Karpas-422 (cell line): ENCODE measurements at regions not wholly inside any gene's neighbourhood (a gene's known extent, or its start where the extent isn't known, plus 50 kb on each side); places are given as distances from the start of the nearest gene placed in this dataset.

Source experiments
- DNase-seq: peaks from one replicate; pipeline ENCODE4 v3.0.0-alpha.2; 2015
- H2AFZ ChIP-seq: fragments of 200-600 bp; sonication (generic); 2 replicates; pipeline ENCODE4 v1.6.1; 2014; ENCODE audit warnings: antibody characterized with exemption, low read length, mixed read lengths
- H3K27ac ChIP-seq: fragments of 200-600 bp; sonication (generic); 2 replicates; pipeline ENCODE4 v1.5.1; 2014; ENCODE audit warnings: mild to moderate bottlenecking, low read length, moderate library complexity
- H3K27me3 ChIP-seq: fragments of 200-600 bp; sonication (generic); 2 replicates; pipeline ENCODE4 v1.6.1; 2014; ENCODE audit warnings: low read length, mixed read lengths
- H3K36me3 ChIP-seq: fragments of 200-600 bp; sonication (generic); 2 replicates; pipeline ENCODE4 v1.6.1; 2014; ENCODE audit warnings: low read length, mixed read lengths; ENCODE audit not compliant: insufficient read depth
- H3K4me1 ChIP-seq: fragments of 200-600 bp; sonication (generic); 2 replicates; pipeline ENCODE4 v1.6.1; 2014; ENCODE audit warnings: mild to moderate bottlenecking, low read length, mixed read lengths
- H3K4me2 ChIP-seq: fragments of 200-600 bp; sonication (generic); 2 replicates; pipeline ENCODE4 v1.6.1; 2014; ENCODE audit warnings: low read length, low read depth, mild to moderate bottlenecking; ENCODE audit not compliant: poor library complexity, severe bottlenecking
- H3K4me3 ChIP-seq: fragments of 200-600 bp; sonication (generic); 2 replicates; pipeline ENCODE4 v1.5.1; 2014; ENCODE audit warnings: mild to moderate bottlenecking, antibody characterized with exemption, low read length, mixed read lengths
- H3K79me2 ChIP-seq: fragments of 200-600 bp; sonication (generic); 2 replicates; pipeline ENCODE4 v1.6.1; 2014; ENCODE audit warnings: mild to moderate bottlenecking, low read length, mixed read lengths
- H3K9ac ChIP-seq: fragments of 200-600 bp; sonication (generic); 2 replicates; pipeline ENCODE4 v1.6.0; 2014; ENCODE audit warnings: low read length
- H3K9me2 ChIP-seq: fragments of 200-600 bp; sonication (generic), shearing (Covaris generic); replicated peaks from 2 replicates; pipeline ENCODE4 v1.6.0; 2014; ENCODE audit warnings: mild to moderate bottlenecking, low read length, moderate library complexity; ENCODE audit not compliant: insufficient read depth
- H3K9me3 ChIP-seq: fragments of 300-700, 200-600 bp; sonication (generic); 2 replicates; pipeline ENCODE4 v1.6.1; 2014; ENCODE audit warnings: low read length, mixed read lengths
- H4K20me1 ChIP-seq: fragments of 200-600 bp; sonication (generic); 2 replicates; pipeline ENCODE4 v1.6.1; 2014; ENCODE audit warnings: mild to moderate bottlenecking, antibody characterized with exemption, low read length, low read depth; ENCODE audit not compliant: insufficient read depth

DNA sequence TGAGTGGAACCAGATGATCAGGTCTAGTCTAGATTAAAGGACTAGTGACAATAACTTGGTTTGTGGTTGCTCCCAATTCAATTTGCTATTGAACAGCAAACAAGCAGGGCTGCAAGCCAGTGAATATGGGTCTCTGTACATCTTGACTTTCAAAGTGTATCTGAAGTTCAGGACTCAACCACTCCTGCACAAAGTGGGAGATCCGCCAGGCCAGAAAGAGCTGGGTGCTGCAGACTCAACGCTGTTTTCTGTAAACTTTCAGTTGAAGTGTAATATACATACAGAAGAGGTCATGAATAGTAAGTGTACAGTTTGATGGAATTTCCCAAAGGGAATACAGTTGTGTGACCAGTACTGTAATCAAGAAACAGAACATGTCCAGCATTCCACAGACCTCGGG lies 416.6 kb downstream of the RPS24 start:
- H3K9me3 ChIP-seq: no peaks in the 10 kb centered on the region
- DNase-seq: no peak
- H3K4me2 ChIP-seq: no peak overlapping the region
- H3K9ac ChIP-seq: no peak overlapping the region
- no peaks in the 10 kb centered on the region for H4K20me1 ChIP-seq
- no peaks in the 10 kb centered on the region for H3K79me2 ChIP-seq
- H3K27me3 ChIP-seq: no peaks in the 10 kb centered on the region
- H2AFZ ChIP-seq: no peak overlapping the region
- no peaks in the 10 kb centered on the region for H3K9me2 ChIP-seq
- H3K4me3 ChIP-seq: no peak overlapping the region
- H3K36me3 ChIP-seq: no peaks in the 10 kb centered on the region
- H3K4me1 ChIP-seq: no peaks in the 10 kb centered on the region
- H3K27ac ChIP-seq: no peak overlapping the region

DNA sequence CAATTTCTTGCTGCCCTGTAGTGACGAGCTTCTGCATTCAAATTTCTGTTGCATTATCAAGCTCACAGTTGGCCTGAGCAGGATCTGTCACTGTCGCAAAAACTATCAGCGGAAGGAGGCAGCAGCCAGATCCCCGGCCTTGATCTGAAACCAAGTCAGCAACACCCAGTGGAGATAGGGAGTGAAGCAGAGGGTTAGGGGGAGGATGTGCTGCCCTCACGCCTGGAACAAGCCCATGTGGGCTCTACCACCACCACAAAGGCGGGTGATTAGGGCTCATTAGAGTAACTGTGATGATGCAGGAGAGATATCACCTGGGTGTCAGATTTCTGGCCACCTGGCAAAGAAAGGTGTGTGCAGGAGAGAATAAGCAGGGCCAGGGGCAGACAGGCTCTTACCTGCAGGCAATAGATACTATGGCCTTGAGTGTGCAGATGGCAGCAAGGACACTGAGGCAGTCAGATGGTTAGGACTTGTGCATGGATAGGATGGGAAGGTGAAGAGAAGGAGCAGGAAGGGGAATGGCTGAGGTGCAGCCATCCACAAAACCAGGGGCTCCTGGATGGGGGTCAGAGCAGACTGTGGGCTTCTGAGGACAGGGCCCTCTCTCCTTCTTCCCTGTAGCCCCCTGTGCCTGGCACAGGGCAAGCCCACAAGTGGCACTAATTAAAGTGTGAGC lies 417.3 kb downstream of the RPS24 start:
- no peak for DNase-seq

DNA sequence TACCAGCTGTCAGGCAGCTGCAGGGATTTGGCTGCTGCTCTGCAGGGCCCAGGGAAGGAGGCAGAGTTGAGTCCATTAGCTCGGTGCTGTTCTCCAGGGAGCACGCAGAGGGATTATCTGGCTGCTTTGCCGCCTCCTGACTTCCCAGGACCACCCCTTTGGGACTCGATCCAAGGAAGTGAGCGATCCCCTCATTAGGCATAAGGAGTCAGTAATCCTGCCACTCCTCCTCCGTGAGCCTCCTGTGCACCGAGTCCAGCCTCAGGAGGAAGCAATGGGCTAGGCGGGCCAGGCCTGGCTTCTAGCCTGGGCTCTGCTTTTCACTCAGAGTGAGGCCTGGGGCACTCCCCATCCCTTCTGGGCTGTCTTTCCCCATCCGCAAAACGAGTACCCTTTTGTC lies 417.9 kb downstream of the RPS24 start:
- no peak overlapping the region for H3K4me3 ChIP-seq
- DNase-seq: no peak
- no peaks in the 10 kb centered on the region for H4K20me1 ChIP-seq
- no peak overlapping the region for H3K4me2 ChIP-seq
- no peaks in the 10 kb centered on the region for H3K9me3 ChIP-seq
- H3K4me1 ChIP-seq: no peaks in the 10 kb centered on the region
- no peak overlapping the region for H3K9ac ChIP-seq
- H2AFZ ChIP-seq: no peak overlapping the region
- H3K36me3 ChIP-seq: no peaks in the 10 kb centered on the region
- no peak overlapping the region for H3K27ac ChIP-seq
- H3K79me2 ChIP-seq: no peaks in the 10 kb centered on the region
- no peaks in the 10 kb centered on the region for H3K9me2 ChIP-seq
- no peaks in the 10 kb centered on the region for H3K27me3 ChIP-seq

More for the DNA sequence above, 417.3 kb downstream of the RPS24 start:
- H3K9me3 ChIP-seq: no peaks in the 10 kb centered on the region
- H3K36me3 ChIP-seq: no peaks in the 10 kb centered on the region
- no peak overlapping the region for H3K4me2 ChIP-seq
- H3K4me3 ChIP-seq: no peak overlapping the region
- H3K4me1 ChIP-seq: no peaks in the 10 kb centered on the region
- no peak overlapping the region for H2AFZ ChIP-seq
- no peaks in the 10 kb centered on the region for H3K79me2 ChIP-seq
- no peak overlapping the region for H3K27ac ChIP-seq
- no peaks in the 10 kb centered on the region for H4K20me1 ChIP-seq
- no peaks in the 10 kb centered on the region for H3K27me3 ChIP-seq
- no peak overlapping the region for H3K9ac ChIP-seq
- no peaks in the 10 kb centered on the region for H3K9me2 ChIP-seq

DNA sequence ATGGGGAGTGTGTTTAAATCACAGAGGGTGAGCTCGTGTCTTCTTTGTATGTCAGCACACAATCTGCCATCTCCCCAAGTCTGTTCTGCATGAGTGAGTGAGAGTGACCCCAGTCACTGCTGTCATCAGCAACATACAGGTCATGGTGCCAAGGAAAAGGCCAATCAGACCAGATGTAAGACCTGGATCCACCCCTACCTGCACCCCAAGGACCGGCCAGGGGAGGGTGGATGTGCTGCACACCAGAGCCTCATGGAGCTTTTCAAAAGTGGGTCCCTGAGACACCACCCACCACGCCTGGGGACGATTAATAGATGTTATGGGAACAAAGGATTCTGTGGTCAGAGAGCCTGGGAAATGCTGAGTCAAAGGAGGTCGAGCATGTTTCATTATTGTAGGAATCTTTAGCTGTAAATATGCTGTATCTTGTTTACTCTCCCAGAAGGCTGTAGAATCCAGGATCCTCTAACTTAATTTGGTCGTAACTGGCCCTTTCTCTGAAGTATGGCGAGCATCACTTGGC lies 420.5 kb downstream of the RPS24 start:
- Histone ChIP-seq H3K4me3 (no peak overlapping the region), H3K79me2 (no peaks in the 10 kb centered on the region), H3K4me2 (no peak overlapping the region), H3K36me3 (no peaks in the 10 kb centered on the region), H3K9me3 (no peaks in the 10 kb centered on the region), H3K9me2 (no peaks in the 10 kb centered on the region), H3K27ac (no peak overlapping the region), H4K20me1 (no peaks in the 10 kb centered on the region), H3K9ac (no peak overlapping the region), H3K27me3 (no peaks in the 10 kb centered on the region), H3K4me1 (no peaks in the 10 kb centered on the region), H2AFZ (no peak overlapping the region)
- DNase-seq: no peak

DNA sequence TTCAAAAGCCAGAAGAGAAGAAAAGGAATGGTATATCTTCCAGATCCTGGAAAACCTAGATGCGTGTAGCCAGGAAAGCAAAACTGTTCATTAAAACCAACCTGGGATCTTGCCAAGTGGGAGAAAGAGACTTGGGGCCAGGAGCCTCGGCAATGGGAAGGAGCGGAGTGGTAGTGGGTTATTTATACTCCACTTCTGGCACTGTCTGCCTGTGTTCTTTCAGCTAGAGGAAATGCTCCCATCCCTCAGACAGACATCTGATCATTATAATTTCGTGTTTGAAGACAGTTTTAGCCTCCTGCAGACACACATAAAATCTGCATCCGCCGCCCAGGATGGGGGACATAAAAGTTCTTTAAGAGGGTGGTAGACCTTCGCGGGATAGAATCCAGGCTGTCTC lies 421.6 kb downstream of the RPS24 start:
- no peak for DNase-seq
- Histone ChIP-seq H3K9me2 (no peaks in the 10 kb centered on the region), H4K20me1 (no peaks in the 10 kb centered on the region), H3K4me1 (no peaks in the 10 kb centered on the region), H2AFZ (no peak overlapping the region), H3K9me3 (no peaks in the 10 kb centered on the region), H3K36me3 (no peaks in the 10 kb centered on the region), H3K4me3 (no peak overlapping the region), H3K9ac (no peak overlapping the region), H3K4me2 (no peak overlapping the region), H3K27ac (no peak overlapping the region), H3K79me2 (no peaks in the 10 kb centered on the region), H3K27me3 (no peaks in the 10 kb centered on the region)

DNA sequence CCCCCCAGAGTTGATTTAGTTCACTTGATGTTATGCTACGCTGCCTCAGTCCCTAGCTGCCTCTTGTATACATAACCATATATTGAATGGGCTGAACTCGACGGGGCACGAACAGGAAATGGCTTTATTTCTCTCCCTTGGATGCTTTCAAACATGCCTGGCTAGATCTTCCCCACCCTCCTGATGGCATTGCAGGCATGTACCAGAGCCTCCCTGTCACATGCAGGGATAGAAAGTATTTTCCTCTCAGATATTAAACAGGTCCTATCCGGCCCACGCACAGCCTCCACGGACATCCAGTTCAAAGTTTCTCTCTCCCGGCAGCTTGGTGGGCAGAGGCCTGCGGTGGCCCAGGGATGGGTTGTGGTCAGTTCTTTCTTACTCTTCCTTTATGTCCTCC lies 422.1 kb downstream of the RPS24 start:
- Histone ChIP-seq H3K9me3 (no peaks in the 10 kb centered on the region), H3K4me2 (no peak overlapping the region), H3K9me2 (no peaks in the 10 kb centered on the region), H3K79me2 (no peaks in the 10 kb centered on the region), H4K20me1 (no peaks in the 10 kb centered on the region), H3K27me3 (no peaks in the 10 kb centered on the region), H3K27ac (no peak overlapping the region), H3K4me3 (no peak overlapping the region), H2AFZ (no peak overlapping the region), H3K36me3 (no peaks in the 10 kb centered on the region), H3K9ac (no peak overlapping the region), H3K4me1 (no peaks in the 10 kb centered on the region)
- DNase-seq: no peak

DNA sequence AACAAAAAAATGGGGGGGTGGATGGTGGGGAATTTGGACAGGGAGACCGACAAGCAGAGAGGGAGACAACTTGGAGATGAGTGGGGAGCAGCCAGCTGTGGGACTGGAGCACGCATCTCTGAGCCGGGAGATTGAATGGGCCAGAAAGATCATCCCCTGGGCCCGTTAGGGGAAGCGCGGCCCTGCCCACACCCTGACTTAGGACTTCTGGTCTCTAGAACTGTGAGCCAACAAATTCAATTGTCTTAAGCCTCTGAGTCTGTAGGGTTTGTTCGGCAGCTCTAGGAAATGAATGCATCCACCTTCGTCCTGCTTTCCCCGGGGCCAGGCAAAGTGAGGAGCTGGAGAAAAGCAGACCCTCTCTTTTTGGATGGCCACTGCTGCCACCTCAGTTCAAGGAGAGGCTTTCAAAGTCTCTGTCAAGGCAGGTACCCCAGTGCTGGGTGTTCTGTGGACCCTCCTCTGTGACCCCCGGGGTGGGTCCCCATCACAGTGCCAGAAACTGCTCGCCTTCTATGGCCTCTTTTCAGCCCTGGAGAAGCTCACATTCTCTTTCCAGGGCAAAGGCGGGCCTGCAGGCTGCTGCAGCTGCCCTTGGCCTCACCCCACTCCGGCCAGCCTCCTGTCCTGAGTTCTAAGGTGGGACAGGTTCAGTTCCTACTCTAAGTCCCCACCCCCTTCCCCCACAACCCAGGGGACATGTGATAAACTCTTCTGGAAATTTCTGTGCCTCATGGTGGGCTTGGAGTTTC lies 423.2 kb downstream of the RPS24 start:
- H3K4me2 ChIP-seq: no peak overlapping the region
- no peak overlapping the region for H3K27ac ChIP-seq
- DNase-seq: no peak
- no peaks in the 10 kb centered on the region for H3K79me2 ChIP-seq
- H2AFZ ChIP-seq: no peak overlapping the region
- no peak overlapping the region for H3K9ac ChIP-seq
- no peaks in the 10 kb centered on the region for H4K20me1 ChIP-seq
- no peaks in the 10 kb centered on the region for H3K27me3 ChIP-seq
- H3K36me3 ChIP-seq: no peaks in the 10 kb centered on the region
- H3K9me2 ChIP-seq: no peaks in the 10 kb centered on the region
- no peaks in the 10 kb centered on the region for H3K9me3 ChIP-seq
- H3K4me3 ChIP-seq: no peak overlapping the region
- H3K4me1 ChIP-seq: no peaks in the 10 kb centered on the region

DNA sequence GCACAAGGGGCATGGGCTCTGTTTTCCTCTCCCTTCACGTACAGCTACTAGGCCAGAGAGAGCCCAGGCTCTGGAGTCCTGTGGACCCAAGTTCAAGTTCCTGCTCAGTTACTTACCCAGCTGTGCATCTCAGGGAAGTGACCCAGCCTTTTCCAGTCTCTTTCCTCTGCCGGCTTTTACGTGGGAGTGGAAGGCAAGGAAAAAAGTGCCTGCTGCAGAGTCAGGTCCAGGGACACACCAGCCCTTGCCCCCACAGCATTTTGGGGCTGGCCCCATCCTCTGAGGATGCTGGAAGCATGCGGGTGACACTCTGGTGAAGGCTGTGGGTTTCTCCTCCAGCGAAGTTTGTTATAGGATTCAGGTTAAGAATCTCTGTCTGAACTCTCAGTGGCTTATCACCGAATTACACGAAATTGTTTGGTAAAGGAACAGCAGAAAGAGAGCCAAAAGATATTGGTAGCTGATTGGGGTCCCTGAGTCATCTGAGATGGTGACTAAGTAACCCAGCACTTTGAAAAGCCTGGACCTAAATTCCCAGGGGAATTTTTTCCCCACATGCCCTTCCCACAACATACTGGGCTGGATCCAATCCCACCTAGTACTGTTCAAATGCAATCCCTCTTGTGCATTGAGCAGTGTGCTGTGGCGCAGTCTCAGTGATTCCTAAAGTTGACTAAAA lies 424.3 kb downstream of the RPS24 start:
- Histone ChIP-seq H3K79me2 (no peaks in the 10 kb centered on the region), H3K9me3 (no peaks in the 10 kb centered on the region), H3K36me3 (no peaks in the 10 kb centered on the region), H3K4me1 (no peaks in the 10 kb centered on the region), H3K9me2 (no peaks in the 10 kb centered on the region), H4K20me1 (no peaks in the 10 kb centered on the region), H3K27ac (no peak overlapping the region), H2AFZ (no peak overlapping the region), H3K4me2 (no peak overlapping the region), H3K9ac (no peak overlapping the region), H3K4me3 (no peak overlapping the region), H3K27me3 (no peaks in the 10 kb centered on the region)
- no peak for DNase-seq
